ENCODE measurements at regions not wholly inside any gene's neighbourhood (a gene's known extent, or its start where the extent isn't known, plus 50 kb on each side); places are given as distances from the start of the nearest gene placed in this dataset.

DNA sequence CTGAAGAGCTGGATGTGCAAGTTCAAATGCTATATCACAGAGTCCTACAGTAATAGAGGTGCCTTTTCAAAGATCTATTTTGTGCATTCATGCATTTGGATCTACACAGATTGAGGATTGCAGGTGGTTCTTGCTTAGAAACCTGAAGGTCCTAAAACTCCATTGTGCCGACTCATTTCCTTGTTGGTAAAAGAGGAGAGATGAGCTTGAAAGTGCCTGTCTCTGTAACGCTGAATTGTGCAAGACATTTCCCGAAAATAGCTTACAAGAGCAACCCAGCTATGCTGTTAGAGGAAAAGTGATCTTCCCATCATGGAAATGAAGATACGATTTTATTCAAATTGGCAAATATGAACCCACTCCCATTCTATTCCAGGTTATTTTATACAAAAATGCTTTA lies 110.7 kb upstream of the CXCL14 start:
- no peaks in the 10 kb centered on the region for H3K9me3 ChIP-seq (ENCODE audit: control insufficient read depth, insufficient read depth, low read depth, low read length)
- no peak overlapping the region for H3K4me3 ChIP-seq (ENCODE audit: low read depth, low read length)
- no peak overlapping the region for H3K9ac ChIP-seq (ENCODE audit: low read length)
- H3K27ac ChIP-seq (ENCODE audit: low read depth, low read length) = no peak overlapping the region
- H3K27me3 ChIP-seq (ENCODE audit: control insufficient read depth, insufficient read depth, low read length) = peaks cover 4% of the 10 kb centered on the region; the same call in 1 of the 2 replicates
- no peaks in the 10 kb centered on the region for H3K4me1 ChIP-seq (ENCODE audit: control insufficient read depth, insufficient read depth, low read length)
- H3K36me3 ChIP-seq (ENCODE audit: control insufficient read depth, insufficient read depth, low read length) = no peaks in the 10 kb centered on the region

DNA sequence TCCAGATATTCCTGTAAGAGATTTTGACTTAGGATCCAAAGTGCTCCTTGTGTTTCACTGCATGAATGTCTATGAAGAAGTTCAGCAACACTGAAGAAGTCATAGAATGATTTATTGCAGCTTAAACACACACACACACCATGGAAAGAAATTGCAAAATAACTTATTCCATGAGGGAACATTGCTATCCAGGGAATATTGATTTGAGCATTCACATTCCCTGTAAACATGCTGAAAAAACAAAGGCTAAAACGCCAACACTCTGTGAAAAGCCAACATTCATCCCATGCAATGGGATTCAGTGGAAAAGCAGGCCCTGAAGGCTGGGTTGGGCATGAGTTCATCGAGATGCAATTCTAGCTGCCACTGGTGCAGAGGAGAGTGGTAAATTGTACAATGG lies 109.6 kb upstream of the CXCL14 start:
- H3K4me1 ChIP-seq (ENCODE audit: control insufficient read depth, insufficient read depth, low read length) = no peaks in the 10 kb centered on the region

DNA sequence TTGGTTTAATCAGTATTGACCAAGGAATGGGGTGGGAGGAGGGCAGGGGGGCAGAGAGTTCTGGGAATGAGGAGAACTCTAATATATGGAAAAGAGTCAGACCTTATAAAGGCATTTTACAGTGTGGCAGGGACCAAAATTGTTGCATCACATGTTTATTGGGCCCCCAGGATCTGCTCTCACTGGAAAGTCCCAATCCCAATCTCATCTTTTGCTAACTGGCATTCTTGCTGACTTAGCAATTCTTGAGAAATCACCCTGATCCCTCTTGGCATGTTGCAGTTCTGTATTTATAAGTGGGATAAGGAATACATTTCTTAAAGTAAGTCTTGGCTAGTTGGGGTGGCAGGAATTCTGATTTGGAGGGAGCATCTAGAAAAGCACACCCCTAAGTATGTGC lies 104.4 kb upstream of the CXCL14 start:
- no peak overlapping the region for H3K27ac ChIP-seq (ENCODE audit: low read depth, low read length)
- peaks cover 5% of the 10 kb centered on the region; the same call in 1 of the 2 replicates for H3K9me3 ChIP-seq (ENCODE audit: control insufficient read depth, insufficient read depth, low read depth, low read length)
- no peak overlapping the region for H3K9ac ChIP-seq (ENCODE audit: low read length)
- no peaks in the 10 kb centered on the region for H3K4me1 ChIP-seq (ENCODE audit: control insufficient read depth, insufficient read depth, low read length)
- no peaks in the 10 kb centered on the region for H3K36me3 ChIP-seq (ENCODE audit: control insufficient read depth, insufficient read depth, low read length)
- H3K4me3 ChIP-seq (ENCODE audit: low read depth, low read length) = no peak overlapping the region
- 0 out of 2 replicates have a peak, but pooled peaks cover 4% of the 10 kb centered on the region for H3K27me3 ChIP-seq (ENCODE audit: control insufficient read depth, insufficient read depth, low read length)

More for the DNA sequence above, 109.6 kb upstream of the CXCL14 start:
- H3K27ac ChIP-seq (ENCODE audit: low read depth, low read length) = no peak overlapping the region
- H3K9ac ChIP-seq (ENCODE audit: low read length) = no peak overlapping the region
- H3K4me3 ChIP-seq (ENCODE audit: low read depth, low read length) = no peak overlapping the region
- no peaks in the 10 kb centered on the region for H3K9me3 ChIP-seq (ENCODE audit: control insufficient read depth, insufficient read depth, low read depth, low read length)
- H3K36me3 ChIP-seq (ENCODE audit: control insufficient read depth, insufficient read depth, low read length) = no peaks in the 10 kb centered on the region
- peaks cover 4% of the 10 kb centered on the region; the same call in 1 of the 2 replicates for H3K27me3 ChIP-seq (ENCODE audit: control insufficient read depth, insufficient read depth, low read length)

DNA sequence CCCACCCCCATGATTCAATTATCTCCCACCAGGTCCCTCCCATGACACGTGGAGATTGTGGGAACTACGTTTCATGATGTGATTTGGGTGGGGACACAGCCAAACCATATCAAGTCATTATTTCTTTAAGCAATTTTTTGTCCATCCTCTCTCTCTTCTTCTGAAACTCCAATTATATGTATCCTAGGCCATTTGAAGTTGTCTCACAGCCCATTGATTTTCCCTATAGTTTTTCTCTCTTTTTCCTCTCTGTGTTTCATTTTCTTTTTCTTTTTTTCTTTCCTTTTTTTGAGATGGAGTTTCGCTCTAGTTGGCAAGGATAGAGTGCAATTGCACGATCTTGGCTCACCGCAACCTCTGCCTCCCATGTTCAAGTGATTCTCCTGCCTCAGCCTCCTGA lies 101.9 kb upstream of the CXCL14 start:
- no peaks in the 10 kb centered on the region for H3K27me3 ChIP-seq (ENCODE audit: control insufficient read depth, insufficient read depth, low read length)
- no peak overlapping the region for H3K4me3 ChIP-seq (ENCODE audit: low read depth, low read length)
- no peak overlapping the region for H3K27ac ChIP-seq (ENCODE audit: low read depth, low read length)
- H3K9ac ChIP-seq (ENCODE audit: low read length) = no peak overlapping the region
- H3K9me3 ChIP-seq (ENCODE audit: control insufficient read depth, insufficient read depth, low read depth, low read length) = peaks cover 5% of the 10 kb centered on the region; the same call in 1 of the 2 replicates
- no peaks in the 10 kb centered on the region for H3K4me1 ChIP-seq (ENCODE audit: control insufficient read depth, insufficient read depth, low read length)
- H3K36me3 ChIP-seq (ENCODE audit: control insufficient read depth, insufficient read depth, low read length) = no peaks in the 10 kb centered on the region

DNA sequence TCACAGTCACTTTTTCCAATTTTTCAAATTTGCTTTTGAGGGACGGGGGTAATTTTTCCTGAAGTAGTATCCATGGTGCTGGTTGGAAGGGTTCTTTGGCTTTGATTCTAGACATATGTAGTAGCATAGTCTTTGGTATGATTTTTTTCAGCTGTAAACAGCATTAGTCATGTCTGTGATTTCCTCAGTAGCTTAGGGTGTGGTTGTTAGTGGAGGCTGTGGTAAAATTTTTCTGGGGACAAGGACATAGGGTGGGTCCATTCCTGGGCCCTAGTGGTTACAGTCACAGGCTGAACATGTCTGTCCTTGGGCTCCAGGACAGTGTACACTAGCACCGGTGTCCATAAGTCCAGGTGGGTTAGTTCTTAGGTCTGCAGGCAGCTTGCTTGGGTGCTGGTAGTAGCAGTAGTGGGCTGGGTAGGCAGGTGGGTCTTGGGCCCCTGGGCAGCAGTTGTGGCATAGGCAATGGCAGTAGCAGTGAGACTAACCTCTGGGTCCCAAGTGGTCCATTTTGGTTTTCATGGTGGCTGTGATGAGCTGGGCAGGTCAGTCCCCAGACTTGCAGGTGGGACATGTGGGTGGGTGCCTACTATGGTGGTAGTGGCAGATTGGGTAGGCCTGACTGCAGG lies 100.0 kb upstream of the CXCL14 start:
- Histone ChIP-seq H3K4me3 (ENCODE audit: low read depth, low read length) (no peak overlapping the region), H3K9me3 (ENCODE audit: control insufficient read depth, insufficient read depth, low read depth, low read length) (peaks cover 5% of the 10 kb centered on the region; the same call in 1 of the 2 replicates), H3K36me3 (ENCODE audit: control insufficient read depth, insufficient read depth, low read length) (no peaks in the 10 kb centered on the region), H3K4me1 (ENCODE audit: control insufficient read depth, insufficient read depth, low read length) (no peaks in the 10 kb centered on the region), H3K27me3 (ENCODE audit: control insufficient read depth, insufficient read depth, low read length) (no peaks in the 10 kb centered on the region), H3K27ac (ENCODE audit: low read depth, low read length) (no peak overlapping the region), H3K9ac (ENCODE audit: low read length) (no peak overlapping the region)

DNA sequence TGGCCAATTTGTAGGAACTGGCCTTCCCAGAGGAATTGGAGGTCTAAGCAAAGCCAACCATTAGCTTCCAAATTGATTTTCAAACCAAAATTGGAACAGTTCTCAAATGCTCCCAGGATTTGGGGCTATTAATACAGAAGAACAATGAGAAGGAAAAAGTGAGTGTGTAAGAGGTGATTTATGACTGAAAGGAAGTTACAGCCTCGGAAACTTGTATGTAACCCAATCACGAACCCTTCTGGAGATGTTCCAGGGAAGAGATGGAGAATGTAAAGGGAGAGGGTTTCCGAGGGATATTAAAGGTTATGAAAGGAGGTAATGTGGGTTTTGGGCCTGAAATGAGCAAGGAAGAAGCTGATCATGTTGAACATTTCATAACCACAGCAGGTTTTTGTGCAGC lies 93.2 kb upstream of the CXCL14 start:
- Histone ChIP-seq H3K4me1 (ENCODE audit: control insufficient read depth, insufficient read depth, low read length) (no peaks in the 10 kb centered on the region), H3K36me3 (ENCODE audit: control insufficient read depth, insufficient read depth, low read length) (no peaks in the 10 kb centered on the region), H3K4me3 (ENCODE audit: low read depth, low read length) (no peak overlapping the region), H3K27me3 (ENCODE audit: control insufficient read depth, insufficient read depth, low read length) (no peaks in the 10 kb centered on the region), H3K9ac (ENCODE audit: low read length) (no peak overlapping the region), H3K9me3 (ENCODE audit: control insufficient read depth, insufficient read depth, low read depth, low read length) (no peaks in the 10 kb centered on the region), H3K27ac (ENCODE audit: low read depth, low read length) (no peak overlapping the region)

DNA sequence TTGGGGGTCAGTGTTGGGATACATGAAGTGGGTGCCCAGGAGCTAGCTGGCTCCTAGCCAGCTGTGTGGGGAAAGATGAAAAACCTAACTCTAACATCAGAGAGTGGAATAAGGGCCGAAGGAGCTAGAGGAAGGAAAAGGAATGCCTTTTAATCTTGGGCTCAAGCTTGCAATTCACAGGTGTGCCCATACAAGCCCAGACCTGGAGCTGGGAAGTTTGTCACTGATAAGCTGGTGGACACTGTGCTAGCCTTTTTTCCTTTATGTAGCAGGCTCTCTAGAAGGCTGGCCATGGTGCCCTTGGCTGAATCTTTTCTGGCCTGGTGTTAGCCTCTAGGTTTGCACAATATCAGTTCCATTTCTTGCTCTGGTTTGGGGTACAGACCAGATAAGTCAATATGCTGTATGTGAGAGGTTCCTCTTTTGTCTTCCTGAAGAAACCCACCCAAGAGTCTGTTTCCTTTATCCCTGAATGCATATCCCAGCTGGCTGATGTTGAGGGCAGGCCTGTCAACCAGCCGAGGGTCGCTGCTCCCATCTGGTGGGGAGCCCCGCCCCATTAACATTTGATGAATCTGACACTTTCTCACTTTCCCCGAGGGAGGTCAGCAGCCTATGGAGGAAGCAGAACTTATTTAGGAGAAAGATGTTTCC lies 92.4 kb upstream of the CXCL14 start:
- Histone ChIP-seq H3K4me3 (ENCODE audit: low read depth, low read length) (no peak overlapping the region), H3K27ac (ENCODE audit: low read depth, low read length) (no peak overlapping the region), H3K9ac (ENCODE audit: low read length) (no peak overlapping the region), H3K9me3 (ENCODE audit: control insufficient read depth, insufficient read depth, low read depth, low read length) (no peaks in the 10 kb centered on the region), H3K36me3 (ENCODE audit: control insufficient read depth, insufficient read depth, low read length) (no peaks in the 10 kb centered on the region), H3K27me3 (ENCODE audit: control insufficient read depth, insufficient read depth, low read length) (no peaks in the 10 kb centered on the region), H3K4me1 (ENCODE audit: control insufficient read depth, insufficient read depth, low read length) (no peaks in the 10 kb centered on the region)

DNA sequence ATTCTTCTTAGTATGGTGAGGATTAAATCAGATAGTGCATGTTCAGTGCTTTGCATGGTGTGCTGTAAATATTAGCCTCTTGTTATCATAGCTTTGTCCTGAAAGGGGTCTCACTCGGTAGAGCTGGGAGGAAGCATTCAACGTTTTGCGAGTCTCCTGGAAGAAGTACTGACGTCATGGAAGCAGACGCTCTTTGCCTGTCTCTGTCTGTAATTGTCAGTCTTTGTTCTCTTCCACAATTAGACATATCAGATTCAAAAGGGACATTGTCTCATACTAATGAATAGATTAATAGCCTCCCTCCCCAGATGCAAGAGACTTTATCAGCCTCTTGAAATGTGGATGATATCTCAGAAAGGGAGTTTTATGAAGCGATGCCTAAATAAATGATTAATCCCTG lies 91.8 kb upstream of the CXCL14 start:
- Histone ChIP-seq H3K27me3 (ENCODE audit: control insufficient read depth, insufficient read depth, low read length) (no peaks in the 10 kb centered on the region), H3K9me3 (ENCODE audit: control insufficient read depth, insufficient read depth, low read depth, low read length) (no peaks in the 10 kb centered on the region), H3K4me3 (ENCODE audit: low read depth, low read length) (no peak overlapping the region), H3K9ac (ENCODE audit: low read length) (no peak overlapping the region), H3K27ac (ENCODE audit: low read depth, low read length) (no peak overlapping the region), H3K36me3 (ENCODE audit: control insufficient read depth, insufficient read depth, low read length) (no peaks in the 10 kb centered on the region), H3K4me1 (ENCODE audit: control insufficient read depth, insufficient read depth, low read length) (no peaks in the 10 kb centered on the region)

DNA sequence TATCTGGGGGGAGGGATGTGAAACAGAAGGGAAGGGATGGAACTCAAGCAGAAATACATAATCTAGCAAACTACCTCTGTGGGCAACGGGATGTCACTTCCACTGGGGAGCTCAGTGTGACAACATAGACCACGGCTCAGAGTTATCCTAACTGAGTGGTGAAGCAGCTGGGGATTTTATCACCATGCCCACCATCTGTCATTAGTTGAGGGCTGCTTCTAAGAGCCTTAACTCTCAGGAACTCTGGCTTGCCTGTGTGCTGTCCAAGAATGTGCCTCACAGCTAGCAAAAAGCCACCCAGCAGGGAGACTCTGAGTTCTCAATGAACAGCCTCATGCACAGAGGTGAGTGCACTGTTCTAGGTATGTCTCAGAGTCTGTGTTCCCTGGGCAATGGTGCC lies 90.6 kb upstream of the CXCL14 start:
- H3K4me1 ChIP-seq (ENCODE audit: control insufficient read depth, insufficient read depth, low read length) = no peaks in the 10 kb centered on the region
- H3K9me3 ChIP-seq (ENCODE audit: control insufficient read depth, insufficient read depth, low read depth, low read length) = no peaks in the 10 kb centered on the region
- no peak overlapping the region for H3K27ac ChIP-seq (ENCODE audit: low read depth, low read length)
- no peaks in the 10 kb centered on the region for H3K27me3 ChIP-seq (ENCODE audit: control insufficient read depth, insufficient read depth, low read length)
- no peaks in the 10 kb centered on the region for H3K36me3 ChIP-seq (ENCODE audit: control insufficient read depth, insufficient read depth, low read length)
- no peak overlapping the region for H3K9ac ChIP-seq (ENCODE audit: low read length)
- H3K4me3 ChIP-seq (ENCODE audit: low read depth, low read length) = no peak overlapping the region

DNA sequence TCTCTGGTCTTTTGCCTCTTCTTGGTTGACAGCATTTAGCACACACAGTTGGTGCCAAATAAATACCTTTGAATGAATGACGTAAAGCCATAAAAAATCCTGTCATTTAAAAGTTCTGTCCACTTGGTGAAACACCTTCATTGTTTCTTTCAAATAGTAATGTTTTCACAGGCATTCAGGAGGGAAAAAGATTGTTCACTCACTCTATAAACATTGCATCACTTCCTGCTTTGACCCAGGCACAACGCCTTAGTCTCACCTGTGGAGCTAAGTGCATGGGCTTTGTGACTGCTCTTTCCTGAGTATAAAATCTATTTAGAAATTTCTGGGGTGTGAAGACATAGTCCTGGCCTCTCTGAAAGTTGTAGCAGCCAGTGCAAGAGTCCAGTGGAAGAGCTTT lies 88.9 kb upstream of the CXCL14 start:
- Histone ChIP-seq H3K9ac (ENCODE audit: low read length) (no peak overlapping the region), H3K9me3 (ENCODE audit: control insufficient read depth, insufficient read depth, low read depth, low read length) (no peaks in the 10 kb centered on the region), H3K4me1 (ENCODE audit: control insufficient read depth, insufficient read depth, low read length) (no peaks in the 10 kb centered on the region), H3K4me3 (ENCODE audit: low read depth, low read length) (no peak overlapping the region), H3K36me3 (ENCODE audit: control insufficient read depth, insufficient read depth, low read length) (no peaks in the 10 kb centered on the region), H3K27me3 (ENCODE audit: control insufficient read depth, insufficient read depth, low read length) (no peaks in the 10 kb centered on the region), H3K27ac (ENCODE audit: low read depth, low read length) (no peak overlapping the region)

DNA sequence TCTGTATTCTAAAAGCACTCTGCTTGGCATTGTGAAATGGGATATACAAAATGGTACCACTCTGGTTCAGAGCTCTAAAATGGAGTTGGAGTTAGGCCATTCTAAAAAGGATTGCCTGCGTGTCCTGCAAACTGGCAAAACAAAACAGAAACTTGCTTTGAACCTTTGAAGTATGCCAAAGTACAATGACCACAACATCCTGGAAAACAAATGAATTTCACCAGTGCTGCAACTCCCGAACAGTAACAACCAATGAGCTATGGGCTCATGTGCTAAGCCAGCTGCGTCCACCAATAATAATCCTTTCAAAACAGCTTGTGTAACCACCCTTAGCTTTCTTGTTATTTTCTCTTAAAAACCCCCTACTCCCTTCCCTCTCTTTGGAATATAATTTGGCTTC lies 88.4 kb upstream of the CXCL14 start:
- Histone ChIP-seq H3K4me3 (ENCODE audit: low read depth, low read length) (no peak overlapping the region), H3K27me3 (ENCODE audit: control insufficient read depth, insufficient read depth, low read length) (no peaks in the 10 kb centered on the region), H3K4me1 (ENCODE audit: control insufficient read depth, insufficient read depth, low read length) (no peaks in the 10 kb centered on the region), H3K9ac (ENCODE audit: low read length) (no peak overlapping the region), H3K27ac (ENCODE audit: low read depth, low read length) (no peak overlapping the region), H3K9me3 (ENCODE audit: control insufficient read depth, insufficient read depth, low read depth, low read length) (no peaks in the 10 kb centered on the region), H3K36me3 (ENCODE audit: control insufficient read depth, insufficient read depth, low read length) (no peaks in the 10 kb centered on the region)
